Central memory CD8-positive, alpha-beta T cell (primary cell): ENCODE measurements at regions not wholly inside any gene's neighbourhood (a gene's known extent, or its start where the extent isn't known, plus 50 kb on each side); places are given as distances from the start of the nearest gene placed in this dataset.

ENCODE experiments used
- ATAC-seq: fragments of 150-1000 bp; cut with Tn5 transposase; replicated peaks from 2 replicates; pipeline ENCODE4 v1.10.0; 2022; ENCODE audit warnings: mild to moderate bottlenecking, moderate FRiP score, moderate number of reproducible peaks; ENCODE audit not compliant: poor library complexity, severe bottlenecking; ENCODE audit errors: extremely low read depth
- DNase-seq, 2 donors: peaks; one replicate each; pipeline ENCODE4 v3.0.0; 2021; ENCODE audit warnings: low spot score in 2 of 2
- H3K27ac Mint-ChIP-seq: one replicate; pipeline ENCODE4 v1.8.0; 2022; ENCODE audit warnings: low read depth, mild to moderate bottlenecking, moderate library complexity, mixed read lengths
- H3K27me3 Mint-ChIP-seq: one replicate; pipeline ENCODE4 v1.8.0; 2022; ENCODE audit warnings: mixed read lengths
- H3K36me3 Mint-ChIP-seq: one replicate; pipeline ENCODE4 v1.8.0; 2022; ENCODE audit warnings: mild to moderate bottlenecking, moderate library complexity, mixed read lengths; ENCODE audit not compliant: insufficient read depth
- H3K4me1 Mint-ChIP-seq: one replicate; pipeline ENCODE4 v1.8.0; 2022; ENCODE audit warnings: mixed read lengths
- H3K4me3 Mint-ChIP-seq: one replicate; pipeline ENCODE4 v1.8.0; 2022; ENCODE audit warnings: mild to moderate bottlenecking, moderate library complexity, mixed read lengths
- H3K9me3 Mint-ChIP-seq: one replicate; pipeline ENCODE4 v1.8.0; 2022; ENCODE audit warnings: mixed read lengths

DNA sequence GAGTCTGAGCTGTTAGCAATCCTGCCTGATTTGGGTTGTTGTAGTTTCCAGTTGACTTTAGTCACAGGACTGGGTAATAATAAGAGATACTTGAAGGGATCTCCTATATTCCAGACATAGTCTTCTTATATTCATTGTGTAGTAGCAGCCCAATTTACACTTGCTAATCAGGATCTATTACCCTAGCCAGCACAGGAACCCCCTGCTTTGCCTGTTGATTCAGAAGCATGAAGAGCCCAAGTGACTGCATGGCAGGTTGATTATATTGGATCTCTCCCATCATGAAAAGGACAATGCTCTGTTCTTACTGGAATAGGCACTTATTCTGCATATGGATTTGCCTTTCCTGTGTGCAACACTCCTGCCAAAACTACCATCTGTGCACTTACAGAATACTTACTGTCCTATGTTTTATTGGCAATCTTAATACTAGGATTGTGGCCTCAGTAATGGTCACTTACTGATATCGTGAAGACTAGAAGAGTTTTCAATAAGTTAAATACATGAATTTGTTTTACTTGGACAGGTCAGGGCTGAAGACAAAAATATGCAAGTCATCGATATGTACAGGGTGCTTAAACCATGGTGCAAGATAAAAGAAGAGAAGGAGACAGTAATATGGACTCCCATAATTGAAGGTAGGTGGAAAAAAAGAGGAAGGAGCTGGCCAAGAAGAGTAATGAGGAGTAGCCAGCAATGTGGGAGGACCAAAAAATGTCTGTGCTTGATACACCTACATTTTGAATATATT is 304.1 kb downstream of the MCTP2 start:
- Mint-ChIP-seq H3K9me3 (no peaks in the 10 kb centered on the region), H3K27ac (no peak overlapping the region), H3K4me3 (no peak overlapping the region), H3K27me3 (peaks cover 71% of the 10 kb centered on the region), H3K4me1 (no peaks in the 10 kb centered on the region), H3K36me3 (no peaks in the 10 kb centered on the region)
- DNase-seq = no peak
- no peak for ATAC-seq

DNA sequence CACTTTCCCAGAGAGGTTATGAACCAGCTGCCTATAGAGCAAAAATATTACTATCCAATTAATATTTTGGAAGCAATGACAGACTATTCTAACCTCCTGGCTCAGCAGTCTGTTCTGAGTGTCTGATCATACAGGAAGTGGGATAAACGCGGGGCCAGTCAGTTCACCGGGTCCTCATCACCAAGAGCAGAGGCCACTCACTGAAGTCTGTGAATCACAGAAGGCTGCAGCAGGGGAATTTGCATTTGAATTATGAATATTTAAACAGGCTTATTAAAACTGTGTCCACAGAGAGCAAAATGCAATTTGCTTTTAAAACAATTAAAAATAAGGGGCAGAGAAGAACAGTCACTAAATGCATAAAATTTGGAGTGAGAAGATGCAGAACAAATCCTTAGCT is 305.2 kb downstream of the MCTP2 start:
- H3K4me3 Mint-ChIP-seq = no peak overlapping the region
- H3K36me3 Mint-ChIP-seq = no peaks in the 10 kb centered on the region
- H3K4me1 Mint-ChIP-seq = no peaks in the 10 kb centered on the region

DNA sequence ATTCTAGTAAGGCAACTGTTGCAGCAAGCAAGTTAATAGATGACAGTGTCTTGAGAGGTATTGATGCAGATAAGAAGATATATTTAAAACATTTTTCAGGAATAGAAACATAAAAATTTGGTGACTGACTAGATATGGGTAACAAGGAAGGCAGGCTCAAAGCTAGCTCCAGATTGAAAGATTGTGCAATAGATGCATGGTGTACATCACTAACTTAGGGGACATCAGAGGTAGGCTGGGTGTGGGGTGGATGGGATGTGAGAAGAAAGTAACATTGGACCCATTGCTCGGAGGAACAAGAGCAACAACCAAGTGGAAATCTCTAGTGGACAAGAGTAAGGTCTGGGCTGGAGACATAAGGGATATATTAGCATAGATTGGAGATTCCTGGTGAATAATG is 306.9 kb downstream of the MCTP2 start:
- peaks cover 70% of the 10 kb centered on the region for H3K27me3 Mint-ChIP-seq
- H3K4me1 Mint-ChIP-seq = no peaks in the 10 kb centered on the region

More for the DNA sequence above, 305.2 kb downstream of the MCTP2 start:
- no peak for DNase-seq
- Mint-ChIP-seq H3K9me3 (no peaks in the 10 kb centered on the region), H3K27ac (no peak overlapping the region), H3K27me3 (peaks cover 68% of the 10 kb centered on the region)
- ATAC-seq = no peak

DNA sequence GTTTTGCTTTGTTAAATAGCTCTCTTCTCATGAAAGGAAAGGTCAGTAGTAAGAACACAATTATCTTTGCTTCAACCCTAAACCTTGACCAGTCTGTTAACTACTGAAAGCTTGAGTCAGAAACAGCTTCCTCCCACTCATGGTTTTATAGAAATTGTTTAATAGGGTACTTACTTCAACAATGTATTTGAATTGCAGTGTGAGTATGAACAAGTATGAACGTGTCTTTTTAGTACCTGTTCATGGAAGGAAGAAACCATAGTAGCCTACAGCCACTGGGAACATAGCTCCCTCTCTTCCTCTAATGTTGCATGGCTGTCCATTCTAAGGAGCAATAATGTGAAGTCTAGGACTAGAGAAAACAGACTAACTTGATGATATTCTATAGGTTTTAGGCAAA is 311.0 kb downstream of the MCTP2 start:
- DNase-seq = no peak
- no peak for ATAC-seq
- H3K9me3 Mint-ChIP-seq = no peaks in the 10 kb centered on the region
- H3K27me3 Mint-ChIP-seq = peaks cover 86% of the 10 kb centered on the region
- H3K27ac Mint-ChIP-seq = no peak overlapping the region
- H3K4me3 Mint-ChIP-seq = no peak overlapping the region
- H3K4me1 Mint-ChIP-seq = no peaks in the 10 kb centered on the region
- H3K36me3 Mint-ChIP-seq = no peaks in the 10 kb centered on the region

More for the DNA sequence above, 306.9 kb downstream of the MCTP2 start:
- ATAC-seq = no peak
- H3K9me3 Mint-ChIP-seq = no peaks in the 10 kb centered on the region
- DNase-seq = no peak
- H3K36me3 Mint-ChIP-seq = no peaks in the 10 kb centered on the region
- H3K4me3 Mint-ChIP-seq = no peak overlapping the region
- H3K27ac Mint-ChIP-seq = no peak overlapping the region

- ATAC-seq (no peak), DNase-seq (no peak)
- Mint-ChIP-seq H3K36me3 (no peaks in the 10 kb centered on the region), H3K9me3 (no peaks in the 10 kb centered on the region), H3K27me3 (peaks cover 74% of the 10 kb centered on the region), H3K4me3 (no peak overlapping the region), H3K4me1 (no peaks in the 10 kb centered on the region), H3K27ac (no peak overlapping the region)
Measured at GRCh38 chr15:94546808-94547207, 315.4 kb downstream of the MCTP2 start.

GRCh38 chr15:94547711-94548110 is 316.4 kb downstream of the MCTP2 start:
- ATAC-seq (no peak), DNase-seq (no peak)
- H3K9me3 Mint-ChIP-seq = no peaks in the 10 kb centered on the region
- H3K4me1 Mint-ChIP-seq = no peaks in the 10 kb centered on the region
- H3K4me3 Mint-ChIP-seq = no peak overlapping the region
- no peaks in the 10 kb centered on the region for H3K36me3 Mint-ChIP-seq
- no peak overlapping the region for H3K27ac Mint-ChIP-seq
- peaks cover 76% of the 10 kb centered on the region for H3K27me3 Mint-ChIP-seq

DNA sequence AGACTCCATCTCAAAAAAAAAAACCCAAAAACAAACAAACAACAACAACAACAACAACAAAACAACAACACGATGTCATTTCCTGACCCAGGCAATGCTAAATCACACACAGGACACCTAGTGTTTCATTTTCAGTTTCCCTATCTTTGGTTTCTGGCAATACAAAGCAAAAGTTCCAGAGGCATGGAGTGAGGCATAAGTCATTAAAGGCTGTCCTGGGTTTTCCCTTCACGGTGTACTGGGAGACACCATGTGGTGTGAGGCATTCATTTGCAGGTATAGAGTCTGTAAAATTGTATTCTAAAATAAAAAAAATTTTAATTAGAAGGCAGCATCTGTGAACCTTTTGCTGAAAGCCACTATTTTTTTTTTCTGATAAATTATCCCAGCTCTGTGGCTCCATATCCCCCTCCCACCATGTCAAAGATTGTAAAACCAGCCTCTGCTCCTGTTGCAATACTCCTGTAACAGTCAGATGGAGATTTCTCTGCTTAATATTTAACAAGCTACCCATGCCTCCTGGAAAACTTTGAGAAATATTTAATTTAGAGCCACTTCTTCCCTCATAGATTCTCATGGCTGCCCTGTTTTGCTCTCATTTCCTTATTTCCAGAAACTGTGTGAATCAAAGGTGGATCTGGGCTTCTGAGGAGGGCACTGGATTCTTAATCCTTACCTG is 324.6 kb downstream of the MCTP2 start:
- H3K4me1 Mint-ChIP-seq = no peaks in the 10 kb centered on the region
- no peak for ATAC-seq
- peaks cover 55% of the 10 kb centered on the region for H3K27me3 Mint-ChIP-seq
- H3K9me3 Mint-ChIP-seq = no peaks in the 10 kb centered on the region
- no peak for DNase-seq
- no peak overlapping the region for H3K27ac Mint-ChIP-seq
- H3K36me3 Mint-ChIP-seq = no peaks in the 10 kb centered on the region
- H3K4me3 Mint-ChIP-seq = no peak overlapping the region

- no peaks in the 10 kb centered on the region for H3K4me1 Mint-ChIP-seq
- no peak overlapping the region for H3K27ac Mint-ChIP-seq
- H3K9me3 Mint-ChIP-seq = no peaks in the 10 kb centered on the region
- no peaks in the 10 kb centered on the region for H3K36me3 Mint-ChIP-seq
- peaks cover 53% of the 10 kb centered on the region for H3K27me3 Mint-ChIP-seq
- DNase-seq (no peak), ATAC-seq (no peak)
- H3K4me3 Mint-ChIP-seq = no peak overlapping the region
Measured at GRCh38 chr15:94561036-94561689, 329.8 kb downstream of the MCTP2 start.

- ATAC-seq (no peak), DNase-seq (no peak)
- no peaks in the 10 kb centered on the region for H3K4me1 Mint-ChIP-seq
- H3K27ac Mint-ChIP-seq = no peak overlapping the region
- no peaks in the 10 kb centered on the region for H3K9me3 Mint-ChIP-seq
- peaks cover 65% of the 10 kb centered on the region for H3K27me3 Mint-ChIP-seq
- no peak overlapping the region for H3K4me3 Mint-ChIP-seq
- no peaks in the 10 kb centered on the region for H3K36me3 Mint-ChIP-seq
Measured at GRCh38 chr15:94563456-94563855, 332.1 kb downstream of the MCTP2 start.

- Mint-ChIP-seq H3K36me3 (no peaks in the 10 kb centered on the region), H3K4me3 (no peak overlapping the region), H3K27ac (no peak overlapping the region), H3K9me3 (no peaks in the 10 kb centered on the region), H3K4me1 (peaks cover 6% of the 10 kb centered on the region), H3K27me3 (peaks cover 72% of the 10 kb centered on the region)
- no peak for ATAC-seq
- peak in 1 of 2 donors; percentile 18 for DNase-seq
Measured at GRCh38 chr15:94576889-94577533, 345.6 kb downstream of the MCTP2 start.

DNA sequence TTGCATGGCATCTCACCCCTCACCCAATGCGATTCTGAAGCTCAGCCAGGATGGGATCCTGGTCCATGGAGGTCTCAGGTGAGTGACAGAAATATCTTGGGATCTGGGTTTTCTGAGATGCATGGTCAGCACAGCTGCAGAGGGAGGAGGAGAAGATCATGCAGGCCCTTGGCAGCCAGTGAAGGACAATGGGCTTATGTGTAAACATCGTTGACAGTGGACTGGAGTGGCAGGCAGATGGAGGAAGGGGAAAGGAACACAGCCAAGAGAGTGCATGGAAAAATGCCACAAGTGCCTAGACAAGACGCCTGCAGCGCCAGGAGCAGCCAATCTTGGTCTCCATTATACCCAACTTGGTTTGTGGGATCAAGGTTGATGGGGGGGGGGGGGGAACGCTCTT is 347.9 kb downstream of the MCTP2 start:
- no peak for ATAC-seq
- no peak overlapping the region for H3K4me3 Mint-ChIP-seq
- DNase-seq = no peak
- no peaks in the 10 kb centered on the region for H3K9me3 Mint-ChIP-seq
- peaks cover 83% of the 10 kb centered on the region for H3K27me3 Mint-ChIP-seq
- H3K4me1 Mint-ChIP-seq = peaks cover 14% of the 10 kb centered on the region
- no peaks in the 10 kb centered on the region for H3K36me3 Mint-ChIP-seq
- H3K27ac Mint-ChIP-seq = no peak overlapping the region

DNA sequence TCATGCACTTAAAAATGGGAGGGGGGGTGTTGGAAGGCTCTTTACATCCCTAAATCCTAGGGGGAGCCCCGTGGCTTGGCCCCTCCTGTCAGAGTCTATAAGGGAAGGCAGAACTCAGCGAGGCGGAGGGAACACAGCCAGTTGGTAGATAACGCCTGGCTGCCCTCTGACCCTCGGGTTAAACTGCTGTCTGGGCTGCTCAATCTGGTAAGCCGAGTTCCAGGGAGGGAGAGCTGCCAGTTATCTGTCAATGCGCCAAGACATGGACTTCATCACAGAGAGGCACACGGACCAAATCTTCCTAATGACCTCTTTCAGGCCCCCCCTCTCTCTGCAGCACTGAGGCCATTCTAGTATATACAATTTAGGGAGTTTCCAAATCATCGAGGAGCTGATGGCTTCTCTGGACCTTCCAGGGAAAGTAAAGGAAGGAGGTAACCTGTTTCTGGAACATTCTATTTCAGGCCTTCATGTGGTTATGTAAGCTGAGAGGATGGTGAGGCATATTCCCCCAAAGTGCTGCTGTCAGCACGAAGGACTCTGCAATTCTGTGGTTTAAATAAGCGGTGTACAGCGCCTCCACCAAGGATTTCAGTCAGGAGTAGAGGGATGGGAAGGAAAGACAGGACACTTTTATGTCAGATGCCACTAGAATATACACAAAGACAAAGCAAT is 349.0 kb downstream of the MCTP2 start:
- H3K27ac Mint-ChIP-seq = no peak overlapping the region
- H3K4me1 Mint-ChIP-seq = peaks cover 24% of the 10 kb centered on the region
- ATAC-seq = no peak
- DNase-seq = no peak
- peaks cover 81% of the 10 kb centered on the region for H3K27me3 Mint-ChIP-seq
- no peaks in the 10 kb centered on the region for H3K36me3 Mint-ChIP-seq
- H3K9me3 Mint-ChIP-seq = no peaks in the 10 kb centered on the region
- no peak overlapping the region for H3K4me3 Mint-ChIP-seq
